ENCODE measurements at regions not wholly inside any gene's neighbourhood (a gene's known extent, or its start where the extent isn't known, plus 50 kb on each side); places are given as distances from the start of the nearest gene placed in this dataset.

- no peaks in the 10 kb centered on the region for H3K36me3 ChIP-seq (ENCODE audit: control insufficient read depth in 4 of 4, insufficient read depth in 3 of 4, low read depth in 1 of 4, low read length in 3 of 4)
- H3K27ac ChIP-seq (ENCODE audit: low read depth in 1 of 2, low read length in 2 of 2), result no peak overlapping the region
- 92% methylated on average over 13 of the region's 13 CpGs for WGBS
- no peak for DNase-seq (ENCODE audit: low spot score)
- TF ChIP-seq RAD21 (IDR thresholded peaks at IDR 0.05) (no peak), NR2F2 (IDR thresholded peaks at IDR 0.05) (no peak), ATF3 (IDR thresholded peaks at IDR 0.05) (no peak), EGR1 (IDR thresholded peaks at IDR 0.05; ENCODE audit: low read depth in 2 of 2) (no peak), HNF4G (IDR thresholded peaks at IDR 0.05) (no peak), CTCF (IDR thresholded peaks at IDR 0.05; ENCODE audit: low read depth, low read length, missing input control) (no peak), RXRA (IDR thresholded peaks at IDR 0.05) (no peak), MAX (IDR thresholded peaks at IDR 0.05) (no peak), REST (IDR thresholded peaks at IDR 0.05) (no peak), JUND (IDR thresholded peaks at IDR 0.05) (no peak), FOXA1 (IDR thresholded peaks at IDR 0.05) (no peak)
- H3K27me3 ChIP-seq (ENCODE audit: control insufficient read depth in 4 of 4, insufficient read depth in 4 of 4, low read length in 3 of 4), result no peaks in the 10 kb centered on the region
- no peaks in the 10 kb centered on the region for H3K4me1 ChIP-seq (ENCODE audit: control insufficient read depth in 4 of 4, insufficient read depth in 4 of 4, low read length in 3 of 4)
- no peak overlapping the region for H3K9ac ChIP-seq (ENCODE audit: low read depth in 1 of 2, low read length in 2 of 2)
- H3K9me3 ChIP-seq (ENCODE audit: control insufficient read depth in 4 of 4, low read length in 3 of 4), result no peaks in the 10 kb centered on the region
- no peak overlapping the region for H3K4me3 ChIP-seq (ENCODE audit: low read depth in 1 of 3, low read length in 3 of 3)
Measured at GRCh38 chr17:77774182-77774581, 184.3 kb upstream of the TNRC6C start.

- WGBS, result 68% methylated on average over 16 of the region's 16 CpGs
- Histone ChIP-seq H3K4me1 (ENCODE audit: control insufficient read depth in 4 of 4, insufficient read depth in 4 of 4, low read length in 3 of 4) (no peaks in the 10 kb centered on the region), H3K9ac (ENCODE audit: low read depth in 1 of 2, low read length in 2 of 2) (no peak overlapping the region), H3K9me3 (ENCODE audit: control insufficient read depth in 4 of 4, low read length in 3 of 4) (no peaks in the 10 kb centered on the region), H3K4me3 (ENCODE audit: low read depth in 1 of 3, low read length in 3 of 3) (no peak overlapping the region), H3K27me3 (ENCODE audit: control insufficient read depth in 4 of 4, insufficient read depth in 4 of 4, low read length in 3 of 4) (no peaks in the 10 kb centered on the region), H3K27ac (ENCODE audit: low read depth in 1 of 2, low read length in 2 of 2) (no peak overlapping the region), H3K36me3 (ENCODE audit: control insufficient read depth in 4 of 4, insufficient read depth in 3 of 4, low read depth in 1 of 4, low read length in 3 of 4) (no peaks in the 10 kb centered on the region)
- no peak for DNase-seq (ENCODE audit: low spot score)
- TF ChIP-seq RAD21 (IDR thresholded peaks at IDR 0.05), result no peak
- TF ChIP-seq HNF4G (IDR thresholded peaks at IDR 0.05), result no peak
- TF ChIP-seq REST (IDR thresholded peaks at IDR 0.05), result no peak
- no peak for TF ChIP-seq RXRA (IDR thresholded peaks at IDR 0.05)
- no peak for TF ChIP-seq FOXA1 (IDR thresholded peaks at IDR 0.05)
- no peak for TF ChIP-seq ATF3 (IDR thresholded peaks at IDR 0.05)
- TF ChIP-seq EGR1 (IDR thresholded peaks at IDR 0.05; ENCODE audit: low read depth in 2 of 2), result no peak
- no peak for TF ChIP-seq JUND (IDR thresholded peaks at IDR 0.05)
Measured at GRCh38 chr17:77778636-77779489, 179.6 kb upstream of the TNRC6C start.

All from liver (tissue), 8 donors.